ENCODE measurements at regions not wholly inside any gene's neighbourhood (a gene's known extent, or its start where the extent isn't known, plus 50 kb on each side); places are given as distances from the start of the nearest gene placed in this dataset.

DNA sequence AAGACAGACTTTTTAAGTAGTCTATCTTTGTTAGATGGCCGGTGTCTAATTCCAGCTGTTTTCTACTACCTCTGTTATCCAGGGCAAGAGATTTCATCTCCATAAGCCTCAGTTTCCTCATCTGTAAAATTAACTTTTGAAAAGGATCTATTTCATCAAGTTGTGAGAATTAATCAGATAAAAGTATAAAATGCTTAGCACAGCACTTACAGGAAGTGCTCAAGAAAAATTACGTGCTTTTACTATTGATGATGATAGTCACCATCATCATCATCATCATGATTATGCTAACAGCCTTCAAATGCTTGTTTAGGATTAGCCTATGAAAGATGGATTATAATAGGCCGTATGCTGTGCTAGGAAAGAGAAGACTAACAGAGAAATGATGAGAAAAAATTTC, 76.2 kb downstream of the CYRIA start:
- H3K27ac ChIP-seq, result no peak overlapping the region
- no peak overlapping the region for H3K4me3 ChIP-seq (ENCODE audit: low read depth, low read length)
- in situ Hi-C loops (cut with HindIII; ENCODE audit: low pct_ligation_motif_present, low sequenced_read_pairs), result no loop called here
- TF ChIP-seq, protein P1, sequence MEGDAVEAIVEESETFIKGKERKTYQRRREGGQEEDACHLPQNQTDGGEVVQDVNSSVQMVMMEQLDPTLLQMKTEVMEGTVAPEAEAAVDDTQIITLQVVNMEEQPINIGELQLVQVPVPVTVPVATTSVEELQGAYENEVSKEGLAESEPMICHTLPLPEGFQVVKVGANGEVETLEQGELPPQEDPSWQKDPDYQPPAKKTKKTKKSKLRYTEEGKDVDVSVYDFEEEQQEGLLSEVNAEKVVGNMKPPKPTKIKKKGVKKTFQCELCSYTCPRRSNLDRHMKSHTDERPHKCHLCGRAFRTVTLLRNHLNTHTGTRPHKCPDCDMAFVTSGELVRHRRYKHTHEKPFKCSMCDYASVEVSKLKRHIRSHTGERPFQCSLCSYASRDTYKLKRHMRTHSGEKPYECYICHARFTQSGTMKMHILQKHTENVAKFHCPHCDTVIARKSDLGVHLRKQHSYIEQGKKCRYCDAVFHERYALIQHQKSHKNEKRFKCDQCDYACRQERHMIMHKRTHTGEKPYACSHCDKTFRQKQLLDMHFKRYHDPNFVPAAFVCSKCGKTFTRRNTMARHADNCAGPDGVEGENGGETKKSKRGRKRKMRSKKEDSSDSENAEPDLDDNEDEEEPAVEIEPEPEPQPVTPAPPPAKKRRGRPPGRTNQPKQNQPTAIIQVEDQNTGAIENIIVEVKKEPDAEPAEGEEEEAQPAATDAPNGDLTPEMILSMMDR (IDR thresholded peaks at IDR 0.05; ENCODE audit: low read depth, low read length, missing control alignments), result no peak
- no peak for DNase-seq
- H3K27me3 ChIP-seq (replicated peaks), result no peaks in the 10 kb centered on the region
- H3K36me3 ChIP-seq (replicated peaks), result no peaks in the 10 kb centered on the region

DNA sequence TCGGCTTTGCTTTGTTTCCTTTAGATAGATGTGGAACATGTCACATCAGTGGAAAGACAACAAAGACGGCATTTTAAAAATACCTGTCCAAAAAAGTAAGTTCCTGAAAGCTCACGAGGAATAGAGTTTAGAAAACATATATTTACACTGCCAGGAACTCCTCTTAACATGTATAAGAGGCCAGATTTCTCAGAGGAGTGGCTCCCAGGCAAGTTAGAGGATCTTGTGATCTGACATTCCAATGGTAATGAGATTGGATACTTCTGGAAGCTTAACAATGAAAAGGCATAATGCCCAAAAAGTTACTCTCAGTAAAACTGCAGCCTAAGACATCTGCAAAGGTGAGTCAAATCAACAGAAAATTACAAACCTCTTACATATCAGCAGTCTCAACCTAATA, 77.1 kb downstream of the CYRIA start:
- Histone ChIP-seq H3K36me3 (replicated peaks) (no peaks in the 10 kb centered on the region), H3K27ac (no peak overlapping the region), H3K27me3 (replicated peaks) (no peaks in the 10 kb centered on the region), H3K4me3 (ENCODE audit: low read depth, low read length) (no peak overlapping the region)
- TF ChIP-seq, protein P1 (IDR thresholded peaks at IDR 0.05; ENCODE audit: low read depth, low read length, missing control alignments), result no peak
- no peak for DNase-seq
- in situ Hi-C loops (cut with HindIII; ENCODE audit: low pct_ligation_motif_present, low sequenced_read_pairs), result no loop called here

DNA sequence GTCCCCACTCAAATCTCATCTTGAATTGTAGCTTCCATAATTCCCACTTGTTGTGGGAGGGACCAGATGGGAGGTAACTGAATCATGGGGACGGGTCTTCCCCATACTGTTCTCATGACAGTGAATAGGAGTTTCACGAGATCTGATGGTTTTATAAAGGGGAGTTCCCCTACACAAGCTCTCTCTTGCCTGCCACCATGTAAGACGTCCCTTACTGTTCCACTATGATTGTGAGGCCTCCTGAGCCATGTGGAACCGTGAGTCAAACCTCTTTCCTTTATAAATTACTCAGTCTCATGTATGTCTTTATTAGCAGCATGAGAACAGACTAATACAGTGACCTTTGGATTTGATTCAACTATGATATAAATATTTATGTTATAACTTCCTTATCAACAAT, 78.0 kb downstream of the CYRIA start:
- no peak overlapping the region for H3K4me3 ChIP-seq (ENCODE audit: low read depth, low read length)
- TF ChIP-seq, protein P1 (IDR thresholded peaks at IDR 0.05; ENCODE audit: low read depth, low read length, missing control alignments), result no peak
- no peak for DNase-seq
- no peak overlapping the region for H3K27ac ChIP-seq
- no peaks in the 10 kb centered on the region for H3K27me3 ChIP-seq (replicated peaks)
- in situ Hi-C loops (cut with HindIII; ENCODE audit: low pct_ligation_motif_present, low sequenced_read_pairs), result no loop called here
- no peaks in the 10 kb centered on the region for H3K36me3 ChIP-seq (replicated peaks)

DNA sequence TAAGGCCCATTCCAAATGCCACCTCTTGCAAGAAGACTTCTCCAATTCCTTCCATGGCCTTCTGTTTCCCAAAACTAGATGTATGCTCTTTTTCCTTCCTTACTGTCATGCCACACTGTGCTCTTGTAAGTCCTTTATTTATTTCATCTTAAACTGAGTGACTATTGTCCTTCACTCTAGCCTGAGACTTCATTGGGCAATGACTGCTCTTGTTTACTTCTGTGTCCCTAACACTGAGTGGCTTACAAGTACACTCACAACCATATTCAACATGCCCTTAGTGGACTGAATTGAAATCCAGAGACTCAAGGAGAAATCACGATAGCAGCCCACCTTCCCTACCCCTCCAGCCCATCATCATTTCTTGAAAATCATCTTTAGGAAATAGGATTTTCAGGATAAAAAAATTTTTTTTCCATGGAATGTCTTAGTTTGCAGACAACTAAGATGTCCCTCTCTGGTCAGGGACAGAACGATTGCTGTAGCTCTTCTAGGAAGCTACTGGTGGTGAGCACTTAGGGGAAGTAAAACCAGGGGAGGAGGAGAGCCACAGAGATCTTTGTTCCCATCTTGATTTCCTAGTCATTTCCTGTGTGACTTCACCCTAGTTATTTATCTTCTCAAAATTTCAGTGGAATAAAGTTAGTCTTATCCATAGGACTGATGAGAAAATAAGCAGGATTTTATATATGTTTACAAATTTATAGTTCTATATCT, 80.7 kb downstream of the CYRIA start:
- Histone ChIP-seq H3K27ac (no peak overlapping the region), H3K36me3 (replicated peaks) (no peaks in the 10 kb centered on the region), H3K27me3 (replicated peaks) (no peaks in the 10 kb centered on the region), H3K4me3 (ENCODE audit: low read depth, low read length) (no peak overlapping the region)
- no peak for DNase-seq
- in situ Hi-C loops (cut with HindIII; ENCODE audit: low pct_ligation_motif_present, low sequenced_read_pairs), result no loop called here
- TF ChIP-seq, protein P1 (IDR thresholded peaks at IDR 0.05; ENCODE audit: low read depth, low read length, missing control alignments), result no peak

DNA sequence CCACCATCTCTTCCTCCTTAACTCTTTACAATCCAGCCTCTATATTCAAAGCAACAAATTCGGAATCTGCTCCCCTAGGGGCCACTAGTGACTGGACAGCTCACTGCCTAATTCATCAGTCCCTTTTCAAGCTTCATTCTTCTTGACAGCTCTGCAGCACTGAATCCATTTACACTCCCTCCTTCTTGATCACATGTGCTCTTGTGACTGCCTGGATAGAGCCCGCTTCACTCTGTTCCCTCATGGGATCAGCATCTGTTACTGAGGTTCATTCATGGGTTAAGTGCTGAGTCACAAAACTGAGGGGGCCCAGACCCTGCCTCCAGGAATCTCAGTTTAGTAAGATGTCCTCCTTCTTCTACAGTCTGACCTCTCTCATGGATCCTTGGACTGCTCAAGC, 81.5 kb downstream of the CYRIA start:
- no peak overlapping the region for H3K4me3 ChIP-seq (ENCODE audit: low read depth, low read length)
- no peak for DNase-seq
- no peaks in the 10 kb centered on the region for H3K27me3 ChIP-seq (replicated peaks)
- H3K27ac ChIP-seq, result no peak overlapping the region
- in situ Hi-C loops (cut with HindIII; ENCODE audit: low pct_ligation_motif_present, low sequenced_read_pairs), result no loop called here
- no peaks in the 10 kb centered on the region for H3K36me3 ChIP-seq (replicated peaks)
- TF ChIP-seq, protein P1 (IDR thresholded peaks at IDR 0.05; ENCODE audit: low read depth, low read length, missing control alignments), result no peak

DNA sequence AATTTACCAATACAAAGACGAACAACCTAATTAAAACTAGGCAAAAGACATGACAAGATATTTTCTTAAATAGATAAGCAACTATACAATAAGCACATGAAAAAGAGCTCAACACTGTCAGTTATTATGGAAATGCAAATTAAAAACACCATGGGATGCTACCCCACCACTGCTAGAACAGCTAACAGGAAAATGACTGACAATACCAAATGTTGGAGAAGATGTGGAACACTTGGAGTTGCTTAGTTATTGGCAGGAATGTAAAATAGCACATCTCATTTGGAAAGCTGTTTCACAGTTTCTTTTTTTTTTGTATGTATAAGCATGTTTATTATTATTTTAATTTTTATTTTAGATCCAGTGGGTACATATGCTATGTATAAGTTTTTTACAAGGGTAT, 84.4 kb downstream of the CYRIA start:
- Histone ChIP-seq H3K27me3 (replicated peaks) (no peaks in the 10 kb centered on the region), H3K4me3 (ENCODE audit: low read depth, low read length) (no peak overlapping the region), H3K27ac (no peak overlapping the region), H3K36me3 (replicated peaks) (no peaks in the 10 kb centered on the region)
- in situ Hi-C loops (cut with HindIII; ENCODE audit: low pct_ligation_motif_present, low sequenced_read_pairs), result no loop called here
- TF ChIP-seq, protein P1 (IDR thresholded peaks at IDR 0.05; ENCODE audit: low read depth, low read length, missing control alignments), result no peak
- no peak for DNase-seq

All from brain microvascular endothelial cell (primary cell).